Breast epithelium (tissue), 4 donors: ENCODE measurements at regions not wholly inside any gene's neighbourhood (a gene's known extent, or its start where the extent isn't known, plus 50 kb on each side); places are given as distances from the start of the nearest gene placed in this dataset.
"Not testable (repeated sequence)": the region's sequence is repeated elsewhere in the genome, so short reads cannot be mapped to it uniquely, and the experiment has no call there.

Experiments used
- DNase-seq, 2 donors: peaks; one replicate each; pipeline ENCODE4 v3.0.0-alpha.2; 2019; ENCODE audit warnings: low spot score in 2 of 2
- H3K27ac ChIP-seq, 2 donors: fragments of 200-600 bp; sonication (generic) in 1 of 2; one replicate each; pipeline ENCODE4 v1.5.1; 2016 to 2019; ENCODE audit warnings: mild to moderate bottlenecking in 1 of 2
- H3K27me3 ChIP-seq, 2 donors: fragments of 200-600 bp; sonication (generic) in 1 of 2; one replicate each; pipeline versions ENCODE4 v1.5.1 to v1.6.0; 2017 to 2019; ENCODE audit warnings: control low read depth in 1 of 2, mild to moderate bottlenecking in 1 of 2
- H3K36me3 ChIP-seq: fragments of 200-600 bp; one replicate; pipeline ENCODE4 v1.5.1; 2019
- H3K4me1 ChIP-seq, 2 donors: fragments of 200-600 bp; sonication (generic); one replicate each; pipeline ENCODE4 v1.5.1; 2016 to 2019; ENCODE audit warnings: control low read depth in 1 of 2
- H3K4me3 ChIP-seq, 3 donors: fragments of 200-600 bp; sonication (generic); 1 replicate in 2 of 3; 2 replicates in 1 of 3; pipeline ENCODE4 v1.5.1; 2016 to 2019; ENCODE audit warnings: mild to moderate bottlenecking in 3 of 3, moderate library complexity in 2 of 3
- H3K9me3 ChIP-seq, 2 donors: fragments of 200-600 bp; sonication (generic) in 1 of 2; one replicate each; pipeline ENCODE4 v1.5.1; 2016 to 2019; ENCODE audit warnings: control low read depth in 1 of 2
- CTCF ChIP-seq, 3 donors: fragments of 450-650 bp; IDR thresholded peaks; one replicate each; pipeline ENCODE4 v1.5.1; 2016 to 2017; ENCODE audit warnings: antibody characterized with exemption in 3 of 3, mild to moderate bottlenecking in 3 of 3, moderate library complexity in 3 of 3
- POLR2A ChIP-seq: fragments of 450-650 bp; IDR thresholded peaks from one replicate; pipeline ENCODE4 v1.6.1; 2016; ENCODE audit warnings: antibody characterized with exemption, mild to moderate bottlenecking, moderate library complexity
- POLR2AphosphoS5 ChIP-seq, 3 donors: sonication (generic); formaldehyde crosslinking; IDR thresholded peaks; one replicate each; pipeline ENCODE4 v1.6.1; 2017; ENCODE audit warnings: antibody characterized with exemption in 3 of 3
- intact Hi-C: fragments of 100-400 bp; cut with DNase I; formaldehyde crosslinking; loops from one replicate; pipeline ENCODE4 v1.15.1; 2023; ENCODE audit warnings: low total_unique reads

- TF ChIP-seq POLR2AphosphoS5 (IDR thresholded peaks at IDR 0.05) (no peak), POLR2A (no peak), CTCF (IDR thresholded peaks at IDR 0.05) (no peak)
- Histone ChIP-seq H3K27ac (no peak overlapping the region), H3K9me3 (no peaks in the 10 kb centered on the region), H3K4me1 (no peaks in the 10 kb centered on the region), H3K4me3 (no peak overlapping the region), H3K27me3 (no peaks in the 10 kb centered on the region), H3K36me3 (no peaks in the 10 kb centered on the region)
- no peak for DNase-seq
- intact Hi-C loops = no loop called here
These were observed 72.0 kb upstream of the SMARCAD1 start for GRCh38 chr4:94135701-94136100.

GRCh38 chr4:94139931-94140612, 67.6 kb upstream of the SMARCAD1 start:
- H3K27ac ChIP-seq = no peak overlapping the region
- intact Hi-C loops = no loop called here
- no peaks in the 10 kb centered on the region for H3K27me3 ChIP-seq
- no peaks in the 10 kb centered on the region for H3K36me3 ChIP-seq
- no peak overlapping the region for H3K4me3 ChIP-seq
- no peaks in the 10 kb centered on the region for H3K4me1 ChIP-seq
- no peak for TF ChIP-seq CTCF (IDR thresholded peaks at IDR 0.05)
- no peak for TF ChIP-seq POLR2A
- TF ChIP-seq POLR2AphosphoS5 (IDR thresholded peaks at IDR 0.05) = no peak
- H3K9me3 ChIP-seq = no peaks in the 10 kb centered on the region
- DNase-seq = no peak

GRCh38 chr4:94141001-94141400, 66.7 kb upstream of the SMARCAD1 start:
- DNase-seq = no peak
- Histone ChIP-seq H3K4me1 (no peaks in the 10 kb centered on the region), H3K27ac (no peak overlapping the region), H3K36me3 (no peaks in the 10 kb centered on the region), H3K4me3 (no peak overlapping the region), H3K27me3 (no peaks in the 10 kb centered on the region), H3K9me3 (no peaks in the 10 kb centered on the region)
- TF ChIP-seq POLR2AphosphoS5 (IDR thresholded peaks at IDR 0.05) (no peak), POLR2A (no peak), CTCF (IDR thresholded peaks at IDR 0.05) (no peak)
- intact Hi-C loops = no loop called here

- H3K27me3 ChIP-seq, intact Hi-C loops, H3K9me3 ChIP-seq, H3K4me3 ChIP-seq, H3K36me3 ChIP-seq, H3K27ac ChIP-seq, H3K4me1 ChIP-seq: not testable (repeated sequence)
- DNase-seq = peak in 1 of 2 donors; percentile 76
These were observed 59.6 kb upstream of the SMARCAD1 start for GRCh38 chr4:94148052-94148451.

GRCh38 chr4:94152466-94152865, 55.2 kb upstream of the SMARCAD1 start:
- TF ChIP-seq POLR2A (no peak), CTCF (IDR thresholded peaks at IDR 0.05) (no peak), POLR2AphosphoS5 (IDR thresholded peaks at IDR 0.05) (no peak)
- intact Hi-C loops = no loop called here
- DNase-seq = no peak
- Histone ChIP-seq H3K27ac (no peak overlapping the region), H3K27me3 (no peaks in the 10 kb centered on the region), H3K4me3 (no peak overlapping the region), H3K36me3 (no peaks in the 10 kb centered on the region), H3K9me3 (peaks cover 0 to 3% of the 10 kb centered on the region in 2 donors), H3K4me1 (no peaks in the 10 kb centered on the region)

GRCh38 chr4:94155404-94155803, 52.3 kb upstream of the SMARCAD1 start:
- H3K4me3 ChIP-seq, DNase-seq, H3K4me1 ChIP-seq, H3K27ac ChIP-seq, H3K36me3 ChIP-seq, H3K9me3 ChIP-seq, H3K27me3 ChIP-seq, intact Hi-C loops: not testable (repeated sequence)
